ENCODE measurements at regions not wholly inside any gene's neighbourhood (a gene's known extent, or its start where the extent isn't known, plus 50 kb on each side); places are given as distances from the start of the nearest gene placed in this dataset.

DNA sequence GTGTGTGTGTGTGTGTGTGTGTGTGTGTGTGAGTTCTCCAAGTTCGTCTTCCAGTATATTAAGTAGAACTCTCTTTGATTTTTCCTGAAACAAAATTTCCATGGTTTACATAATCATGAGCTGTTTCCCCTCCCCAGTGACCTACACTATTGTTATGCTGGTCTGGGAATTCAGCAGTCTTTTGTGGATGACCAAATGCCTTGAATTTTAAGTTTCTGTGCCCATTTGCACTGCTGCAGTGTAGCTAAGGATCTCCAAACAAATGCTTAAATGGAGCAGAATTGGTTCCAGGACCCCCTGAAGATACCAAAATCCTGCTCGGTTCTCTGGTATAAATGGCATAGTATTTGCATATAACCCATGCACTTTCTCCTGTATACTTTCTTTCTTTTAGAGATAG is 77.2 kb upstream of the SLC34A2 start:
- TF ChIP-seq POLR2A (IDR thresholded peaks at IDR 0.05; ENCODE audit: extremely low read depth, insufficient read length), result no peak
- TF ChIP-seq, protein P1, sequence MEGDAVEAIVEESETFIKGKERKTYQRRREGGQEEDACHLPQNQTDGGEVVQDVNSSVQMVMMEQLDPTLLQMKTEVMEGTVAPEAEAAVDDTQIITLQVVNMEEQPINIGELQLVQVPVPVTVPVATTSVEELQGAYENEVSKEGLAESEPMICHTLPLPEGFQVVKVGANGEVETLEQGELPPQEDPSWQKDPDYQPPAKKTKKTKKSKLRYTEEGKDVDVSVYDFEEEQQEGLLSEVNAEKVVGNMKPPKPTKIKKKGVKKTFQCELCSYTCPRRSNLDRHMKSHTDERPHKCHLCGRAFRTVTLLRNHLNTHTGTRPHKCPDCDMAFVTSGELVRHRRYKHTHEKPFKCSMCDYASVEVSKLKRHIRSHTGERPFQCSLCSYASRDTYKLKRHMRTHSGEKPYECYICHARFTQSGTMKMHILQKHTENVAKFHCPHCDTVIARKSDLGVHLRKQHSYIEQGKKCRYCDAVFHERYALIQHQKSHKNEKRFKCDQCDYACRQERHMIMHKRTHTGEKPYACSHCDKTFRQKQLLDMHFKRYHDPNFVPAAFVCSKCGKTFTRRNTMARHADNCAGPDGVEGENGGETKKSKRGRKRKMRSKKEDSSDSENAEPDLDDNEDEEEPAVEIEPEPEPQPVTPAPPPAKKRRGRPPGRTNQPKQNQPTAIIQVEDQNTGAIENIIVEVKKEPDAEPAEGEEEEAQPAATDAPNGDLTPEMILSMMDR (IDR thresholded peaks at IDR 0.05; ENCODE audit: low read depth, low read length), result no peak

All from NB4 (cell line).